GM12874 (cell line): ENCODE measurements at regions not wholly inside any gene's neighbourhood (a gene's known extent, or its start where the extent isn't known, plus 50 kb on each side); places are given as distances from the start of the nearest gene placed in this dataset.

Experiments used
- TF ChIP-seq, protein P1 (sequence below): IDR thresholded peaks from 2 replicates; pipeline ENCODE4 v1.5.1; 2011; ENCODE audit warnings: low read depth, mild to moderate bottlenecking, control low read depth, low read length, moderate library complexity; ENCODE audit not compliant: insufficient read depth

DNA sequence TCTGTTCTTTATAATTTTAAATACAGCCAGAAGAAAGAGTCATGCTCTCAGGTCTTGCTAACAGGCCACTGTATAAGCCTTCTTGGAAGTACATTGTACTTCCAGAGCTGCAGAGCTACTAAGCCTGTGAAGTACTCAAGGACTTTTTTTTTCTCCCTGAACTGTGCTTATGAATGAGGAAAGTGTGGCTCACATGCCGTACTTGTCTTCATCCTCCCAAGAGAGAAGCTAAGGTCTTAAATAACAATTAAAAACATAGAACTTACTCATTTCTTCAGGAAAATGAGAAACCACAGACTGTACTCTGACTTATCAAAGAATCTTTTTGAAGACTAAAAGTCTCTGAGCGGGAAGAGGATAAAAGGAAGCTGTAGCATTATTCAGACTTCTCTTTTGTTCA, 218.3 kb downstream of the HTR1B start:
- TF ChIP-seq, protein P1, sequence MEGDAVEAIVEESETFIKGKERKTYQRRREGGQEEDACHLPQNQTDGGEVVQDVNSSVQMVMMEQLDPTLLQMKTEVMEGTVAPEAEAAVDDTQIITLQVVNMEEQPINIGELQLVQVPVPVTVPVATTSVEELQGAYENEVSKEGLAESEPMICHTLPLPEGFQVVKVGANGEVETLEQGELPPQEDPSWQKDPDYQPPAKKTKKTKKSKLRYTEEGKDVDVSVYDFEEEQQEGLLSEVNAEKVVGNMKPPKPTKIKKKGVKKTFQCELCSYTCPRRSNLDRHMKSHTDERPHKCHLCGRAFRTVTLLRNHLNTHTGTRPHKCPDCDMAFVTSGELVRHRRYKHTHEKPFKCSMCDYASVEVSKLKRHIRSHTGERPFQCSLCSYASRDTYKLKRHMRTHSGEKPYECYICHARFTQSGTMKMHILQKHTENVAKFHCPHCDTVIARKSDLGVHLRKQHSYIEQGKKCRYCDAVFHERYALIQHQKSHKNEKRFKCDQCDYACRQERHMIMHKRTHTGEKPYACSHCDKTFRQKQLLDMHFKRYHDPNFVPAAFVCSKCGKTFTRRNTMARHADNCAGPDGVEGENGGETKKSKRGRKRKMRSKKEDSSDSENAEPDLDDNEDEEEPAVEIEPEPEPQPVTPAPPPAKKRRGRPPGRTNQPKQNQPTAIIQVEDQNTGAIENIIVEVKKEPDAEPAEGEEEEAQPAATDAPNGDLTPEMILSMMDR: no peak

DNA sequence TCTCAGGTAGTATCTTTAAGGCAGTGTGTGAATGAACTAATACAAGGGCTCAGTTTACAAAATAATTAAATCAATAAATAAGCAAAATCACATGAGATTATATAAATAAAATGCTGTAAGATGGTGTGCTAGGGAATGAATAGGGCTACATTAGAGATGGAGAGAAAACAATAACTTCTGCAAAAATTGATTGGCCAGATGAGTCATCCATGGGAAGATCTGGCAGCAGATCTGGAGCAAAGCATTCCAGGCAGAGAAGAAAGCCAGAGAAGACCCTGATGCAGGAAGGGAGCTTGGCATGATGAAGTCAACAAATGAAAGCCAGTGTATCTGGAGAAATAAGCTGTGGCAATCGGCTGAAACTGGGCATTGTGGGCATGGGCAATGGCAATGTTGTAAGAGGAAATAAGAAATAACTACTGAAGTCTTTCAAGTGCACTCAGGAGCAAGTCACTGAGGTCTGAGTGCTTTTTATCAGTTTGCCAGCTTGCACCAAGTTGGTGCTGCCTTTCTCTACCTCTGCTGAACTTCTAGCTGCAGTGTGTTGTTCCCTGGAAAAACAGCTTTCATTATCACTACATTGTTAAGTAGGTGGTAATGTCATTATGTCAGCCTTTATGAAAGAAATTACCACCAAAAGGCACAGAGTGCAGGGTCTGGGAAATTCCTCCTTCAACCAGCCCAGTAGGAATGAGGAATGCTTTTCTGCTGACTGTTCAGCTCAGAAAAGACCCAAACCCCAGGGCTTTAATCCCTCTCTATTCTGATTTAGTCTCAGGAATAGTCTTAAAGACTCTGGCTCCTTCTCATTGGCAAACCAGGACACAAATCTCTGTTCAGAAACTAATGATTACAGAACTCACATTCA, 231.6 kb downstream of the HTR1B start:
- TF ChIP-seq, protein P1: no peak

DNA sequence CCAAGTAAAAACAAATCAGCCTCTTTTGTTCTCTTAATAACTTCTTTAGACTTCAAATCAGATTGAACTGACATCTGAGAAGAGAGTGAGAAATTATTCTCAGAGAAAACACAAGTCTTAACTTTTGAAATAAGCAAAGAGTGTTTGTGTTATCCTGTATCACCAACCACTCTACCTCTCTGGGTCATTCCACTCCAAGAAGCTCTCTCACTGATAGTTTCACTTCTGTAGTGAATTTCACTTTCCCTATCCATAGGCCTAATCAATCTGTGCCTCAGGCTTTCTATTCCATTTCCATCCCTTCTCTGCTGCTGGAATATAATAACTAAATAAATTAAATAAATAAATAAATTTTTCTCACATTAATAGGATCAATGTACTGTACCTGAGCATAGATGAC, 235.0 kb downstream of the HTR1B start:
- TF ChIP-seq, protein P1: no peak

DNA sequence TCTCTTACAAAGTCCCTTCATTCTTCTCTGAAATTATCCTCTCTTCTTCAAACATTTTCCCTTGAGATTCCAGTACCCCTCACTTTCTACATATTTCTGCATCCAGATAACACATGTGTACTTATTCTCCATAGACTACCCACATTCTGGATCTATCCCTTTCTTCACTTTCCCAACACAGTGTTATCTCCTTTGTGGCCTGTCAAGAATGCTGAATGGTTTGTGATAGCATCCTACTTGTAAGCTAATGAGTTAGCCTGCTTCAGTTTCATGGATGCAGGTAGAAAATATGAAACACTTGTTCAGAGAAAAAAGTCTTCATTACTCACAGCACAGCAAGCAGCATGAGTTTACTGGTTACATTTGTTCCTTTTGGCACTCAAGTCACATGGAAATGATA, 245.4 kb downstream of the HTR1B start:
- TF ChIP-seq, protein P1: no peak

DNA sequence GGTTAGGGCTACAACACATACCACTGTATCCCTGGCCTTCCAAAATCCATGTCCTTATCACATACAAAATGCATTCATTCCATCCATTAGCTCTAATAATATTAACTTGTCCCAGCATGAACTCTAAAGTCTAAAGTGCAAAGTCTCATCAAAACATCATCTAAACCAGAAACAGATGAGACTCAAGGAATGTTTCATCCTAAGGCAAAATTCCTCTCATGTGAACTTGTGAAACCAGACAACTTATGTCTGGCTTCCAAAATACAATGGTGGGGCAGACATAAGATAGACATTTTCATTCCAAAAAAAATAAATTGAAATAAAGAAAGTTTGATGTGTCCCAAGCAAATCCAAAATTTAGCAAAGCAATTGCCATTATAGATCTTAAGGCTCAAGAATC, 257.4 kb downstream of the HTR1B start:
- TF ChIP-seq, protein P1: no peak

DNA sequence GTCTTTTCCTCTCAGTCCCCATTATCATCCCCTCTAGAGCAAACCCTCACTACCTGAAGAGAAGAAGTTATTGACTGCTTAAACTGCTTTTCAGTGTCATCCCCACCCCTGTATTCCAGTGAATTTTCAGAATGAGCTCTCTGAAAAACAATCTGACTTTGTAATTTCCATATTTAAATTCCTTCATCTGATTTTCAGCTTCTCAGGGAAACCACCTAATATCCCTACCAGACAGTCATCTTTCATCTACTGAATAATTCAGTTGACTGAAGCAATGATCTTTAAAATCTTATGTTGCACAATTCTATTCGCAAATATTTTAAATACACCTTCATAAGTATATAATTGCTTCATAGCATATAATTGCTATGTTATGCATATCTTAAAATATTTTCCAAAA, 258.7 kb downstream of the HTR1B start:
- TF ChIP-seq, protein P1: no peak

DNA sequence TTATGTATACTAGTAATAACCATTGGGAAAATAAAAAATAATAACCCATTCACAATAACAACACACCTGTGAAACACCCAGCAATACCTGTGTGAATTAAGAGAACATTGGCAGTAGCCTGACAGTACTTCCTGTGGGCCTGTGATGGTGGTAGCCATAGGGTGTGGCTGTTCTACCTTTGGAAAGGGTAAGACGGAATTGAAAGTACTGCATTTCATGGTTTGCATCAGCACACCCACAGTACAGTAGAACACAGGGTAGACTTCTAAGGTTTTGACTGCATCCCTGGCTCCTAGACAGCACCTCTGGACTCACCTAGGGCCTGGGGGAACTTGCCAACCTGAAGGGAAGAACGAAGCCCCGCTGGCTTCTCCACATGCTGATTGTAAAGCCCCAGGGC, 279.8 kb downstream of the HTR1B start:
- TF ChIP-seq, protein P1: no peak

DNA sequence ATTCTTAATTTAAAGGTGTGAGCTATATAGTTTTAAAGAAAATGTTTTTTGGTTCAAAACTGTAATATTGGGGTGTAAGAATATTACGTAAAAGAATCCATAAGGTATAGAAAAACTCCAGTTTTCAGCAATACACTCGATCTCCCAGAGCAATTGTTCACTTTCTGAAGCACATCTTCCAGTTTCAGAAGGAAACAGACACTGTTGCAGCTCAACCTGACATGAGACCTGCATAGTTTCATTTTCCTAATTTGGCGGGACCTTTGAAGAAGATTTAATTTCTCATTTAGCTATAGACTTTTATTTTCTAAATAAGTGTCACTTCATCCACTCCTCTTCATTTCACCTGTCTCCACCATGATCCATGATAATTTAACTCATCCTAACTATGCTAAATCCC, 281.5 kb downstream of the HTR1B start:
- TF ChIP-seq, protein P1: no peak
